CD14-positive monocyte (primary cell): ENCODE measurements at regions not wholly inside any gene's neighbourhood (a gene's known extent, or its start where the extent isn't known, plus 50 kb on each side); places are given as distances from the start of the nearest gene placed in this dataset.

Source experiments
- DNase-seq, 3 donors: peaks; one replicate each; pipeline ENCODE4 v3.0.0-alpha.2; 2011 to 2022
- H2AFZ ChIP-seq: 2 replicates; pipeline ENCODE4 v1.6.0; 2012; ENCODE audit warnings: mild to moderate bottlenecking, low read depth, low read length, inconsistent platforms; ENCODE audit not compliant: insufficient read depth, poor library complexity, severe bottlenecking
- H3K27ac ChIP-seq, 2 donors: 1 replicate in 1 of 2; 2 replicates in 1 of 2; pipeline ENCODE4 v1.5.1; 2012 to 2013; ENCODE audit warnings: low read length in 2 of 2, control low read depth in 1 of 2, inconsistent platforms in 1 of 2, low read depth in 1 of 2, mild to moderate bottlenecking in 1 of 2
- H3K27me3 ChIP-seq, 2 donors: one replicate each; pipeline versions ENCODE4 v1.6.0 to v1.6.1; 2011 to 2013; ENCODE audit warnings: low read length in 2 of 2; ENCODE audit not compliant: control insufficient read depth in 2 of 2, insufficient read depth in 2 of 2
- H3K36me3 ChIP-seq, 2 donors: replicated peaks in 1 of 2; 1 replicate in 1 of 2; 2 replicates in 1 of 2; pipeline versions ENCODE4 v1.5.1 to v1.6.1; 2012 to 2013; ENCODE audit warnings: low read length in 2 of 2, control low read depth in 1 of 2, inconsistent platforms in 1 of 2, mild to moderate bottlenecking in 1 of 2; ENCODE audit not compliant: insufficient read depth in 2 of 2, control insufficient read depth in 1 of 2
- H3K4me1 ChIP-seq, 2 donors: 1 replicate in 1 of 2; 2 replicates in 1 of 2; pipeline versions ENCODE4 v1.5.1 to v1.6.1; 2012 to 2013; ENCODE audit warnings: low read length in 2 of 2, control low read depth in 1 of 2, inconsistent platforms in 1 of 2, mild to moderate bottlenecking in 1 of 2, moderate library complexity in 1 of 2; ENCODE audit not compliant: insufficient read depth in 2 of 2, control insufficient read depth in 1 of 2
- H3K4me2 ChIP-seq: replicated peaks from 2 replicates; pipeline ENCODE3; 2012; ENCODE audit warnings: low read length, moderate library complexity, mild to moderate bottlenecking; ENCODE audit not compliant: poor library complexity, severe bottlenecking; ENCODE audit errors: extremely low read depth
- H3K4me3 ChIP-seq, 3 experiments: fragments of 200-600 bp in 1 of 3; sonication (generic) in 1 of 3; replicated peaks in 1 of 3; 1 replicate in 2 of 3; 2 replicates in 1 of 3; pipeline ENCODE4 v1.5.1; 2011 to 2013; ENCODE audit warnings: low read length in 3 of 3, mild to moderate bottlenecking in 3 of 3, control low read depth in 2 of 3, low read depth in 2 of 3, inconsistent platforms in 1 of 3, moderate library complexity in 1 of 3
- H3K79me2 ChIP-seq: 2 replicates; pipeline ENCODE4 v1.6.0; 2012; ENCODE audit warnings: mild to moderate bottlenecking, control low read depth, inconsistent platforms, low read length, moderate library complexity; ENCODE audit not compliant: insufficient read depth
- H3K9ac ChIP-seq: 2 replicates; pipeline ENCODE4 v1.6.0; 2017; ENCODE audit warnings: low read length, mild to moderate bottlenecking; ENCODE audit not compliant: insufficient read depth, poor library complexity, severe bottlenecking
- H3K9me3 ChIP-seq, 2 donors: replicated peaks in 1 of 2; 1 replicate in 1 of 2; 2 replicates in 1 of 2; pipeline versions ENCODE4 v1.5.1 to v1.6.1; 2012 to 2013; ENCODE audit warnings: low read length in 2 of 2, control low read depth in 1 of 2; ENCODE audit not compliant: control insufficient read depth in 1 of 2, insufficient read depth in 1 of 2
- H4K20me1 ChIP-seq: 2 replicates; pipeline ENCODE4 v1.6.0; 2012; ENCODE audit warnings: mild to moderate bottlenecking, low read length, control low read depth, moderate library complexity; ENCODE audit not compliant: insufficient read depth
- H3K27ac Mint-ChIP-seq, 7 donors: one replicate each; pipeline ENCODE4 v1.8.0; 2020; ENCODE audit warnings: mild to moderate bottlenecking in 7 of 7, mixed read lengths in 7 of 7, moderate library complexity in 6 of 7, inconsistent platforms in 2 of 7
- H3K27me3 Mint-ChIP-seq, 3 donors: one replicate each; pipeline ENCODE4 v1.8.0; 2021 to 2022; ENCODE audit warnings: low read depth in 3 of 3, mild to moderate bottlenecking in 3 of 3, mixed read lengths in 3 of 3, moderate library complexity in 3 of 3, inconsistent platforms in 1 of 3
- H3K36me3 Mint-ChIP-seq, 2 donors: one replicate each; pipeline ENCODE4 v1.8.0; 2020; ENCODE audit warnings: mixed read lengths in 2 of 2, inconsistent platforms in 1 of 2, mild to moderate bottlenecking in 1 of 2
- H3K4me1 Mint-ChIP-seq: one replicate; pipeline ENCODE4 v1.8.0; 2020; ENCODE audit warnings: mild to moderate bottlenecking, mixed read lengths
- H3K4me3 Mint-ChIP-seq, 2 donors: one replicate each; pipeline ENCODE4 v1.8.0; 2020; ENCODE audit warnings: mild to moderate bottlenecking in 2 of 2, mixed read lengths in 2 of 2, moderate library complexity in 1 of 2
- H3K9me3 Mint-ChIP-seq, 7 donors: one replicate each; pipeline ENCODE4 v1.8.0; 2020 to 2022; ENCODE audit warnings: mixed read lengths in 7 of 7, mild to moderate bottlenecking in 6 of 7, moderate library complexity in 6 of 7, inconsistent platforms in 2 of 7
- WGBS: methylation state at CpG from one replicate; pipeline ENCODE4 v1.1.5; 2013; ENCODE audit warnings: missing lambda C conversion rate; ENCODE audit not compliant: insufficient coverage; 5-methylcytosine and 5-hydroxymethylcytosine counted together
- intact Hi-C, 2 donors: fragments of 100-400 bp; cut with micrococcal nuclease; formaldehyde crosslinking; loops; one replicate each; pipeline versions ENCODE4 v1.15.0 to v1.15.1; 2023
- TF ChIP-seq, protein P1 (sequence below): fragments of 200-600 bp; IDR thresholded peaks from one replicate; pipeline ENCODE4 v1.8.0; 2022; ENCODE audit warnings: antibody characterized with exemption, mild to moderate bottlenecking

DNA sequence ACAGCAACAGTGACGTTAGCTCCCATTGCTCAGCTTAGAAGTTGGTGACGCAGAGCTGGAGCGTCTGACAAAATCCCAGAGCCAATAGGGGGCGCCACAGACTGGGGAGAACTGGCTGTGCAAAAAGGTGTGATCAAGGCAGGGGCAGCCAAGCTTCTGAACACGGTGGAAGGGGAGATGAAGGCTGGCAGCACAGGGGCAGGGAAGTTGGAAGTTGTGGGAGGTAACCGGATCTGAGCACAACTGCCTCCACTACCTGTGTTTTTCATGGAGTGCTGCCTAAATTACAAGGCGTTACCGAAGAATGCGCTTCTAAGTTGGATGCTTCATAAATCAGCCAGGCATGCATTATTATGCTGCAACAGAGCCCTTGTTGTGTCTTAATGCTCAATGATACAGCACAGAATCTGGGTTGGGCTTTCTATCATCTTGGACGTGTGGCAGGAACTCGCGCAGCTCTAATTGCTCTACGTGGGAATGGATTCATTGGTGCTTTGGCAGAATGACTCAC is 370.0 kb downstream of the SLC4A3 start:
- no peak for DNase-seq
- Histone ChIP-seq H3K4me2 (no peak overlapping the region), H3K9me3 (no peaks in the 10 kb centered on the region), H2AFZ (no peak overlapping the region), H3K79me2 (no peaks in the 10 kb centered on the region), H3K9ac (no peak overlapping the region), H4K20me1 (no peaks in the 10 kb centered on the region), H3K4me1 (no peaks in the 10 kb centered on the region), H3K36me3 (no peaks in the 10 kb centered on the region), H3K4me3 (no peak overlapping the region), H3K27ac (no peak overlapping the region), H3K27me3 (no peaks in the 10 kb centered on the region)
- Mint-ChIP-seq H3K36me3 (no peaks in the 10 kb centered on the region), H3K27me3 (no peaks in the 10 kb centered on the region), H3K27ac (no peak overlapping the region), H3K9me3 (peaks cover 0 to 3% (median 0%) of the 10 kb centered on the region in 7 donors), H3K4me1 (no peaks in the 10 kb centered on the region), H3K4me3 (no peak overlapping the region)
- 78% methylated on average over 12 of the region's 13 CpGs for WGBS
- TF ChIP-seq, protein P1, sequence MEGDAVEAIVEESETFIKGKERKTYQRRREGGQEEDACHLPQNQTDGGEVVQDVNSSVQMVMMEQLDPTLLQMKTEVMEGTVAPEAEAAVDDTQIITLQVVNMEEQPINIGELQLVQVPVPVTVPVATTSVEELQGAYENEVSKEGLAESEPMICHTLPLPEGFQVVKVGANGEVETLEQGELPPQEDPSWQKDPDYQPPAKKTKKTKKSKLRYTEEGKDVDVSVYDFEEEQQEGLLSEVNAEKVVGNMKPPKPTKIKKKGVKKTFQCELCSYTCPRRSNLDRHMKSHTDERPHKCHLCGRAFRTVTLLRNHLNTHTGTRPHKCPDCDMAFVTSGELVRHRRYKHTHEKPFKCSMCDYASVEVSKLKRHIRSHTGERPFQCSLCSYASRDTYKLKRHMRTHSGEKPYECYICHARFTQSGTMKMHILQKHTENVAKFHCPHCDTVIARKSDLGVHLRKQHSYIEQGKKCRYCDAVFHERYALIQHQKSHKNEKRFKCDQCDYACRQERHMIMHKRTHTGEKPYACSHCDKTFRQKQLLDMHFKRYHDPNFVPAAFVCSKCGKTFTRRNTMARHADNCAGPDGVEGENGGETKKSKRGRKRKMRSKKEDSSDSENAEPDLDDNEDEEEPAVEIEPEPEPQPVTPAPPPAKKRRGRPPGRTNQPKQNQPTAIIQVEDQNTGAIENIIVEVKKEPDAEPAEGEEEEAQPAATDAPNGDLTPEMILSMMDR, result no peak
- intact Hi-C loops, result no loop called here

DNA sequence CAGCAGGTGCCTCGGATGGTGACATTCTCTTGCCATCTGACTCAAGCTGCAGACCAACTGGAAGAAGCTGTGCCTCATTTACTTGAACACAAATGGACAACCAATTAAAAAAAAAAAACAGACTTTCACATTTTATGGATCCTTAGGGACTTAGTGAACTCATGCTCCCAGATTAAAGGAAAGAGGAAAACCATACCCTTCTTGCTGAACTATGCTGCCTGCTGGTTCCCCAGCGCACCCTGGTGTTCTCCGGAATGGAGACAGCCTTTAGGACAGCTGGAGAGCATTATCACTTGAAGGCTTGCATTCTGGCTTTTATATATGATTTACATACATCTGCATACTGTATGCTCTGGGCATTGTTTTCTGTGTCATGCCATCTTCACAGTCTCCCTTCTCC is 370.7 kb downstream of the SLC4A3 start:
- TF ChIP-seq, protein P1, result no peak
- no peak overlapping the region for H2AFZ ChIP-seq
- Mint-ChIP-seq H3K27ac (no peak overlapping the region), H3K36me3 (no peaks in the 10 kb centered on the region), H3K4me3 (no peak overlapping the region), H3K4me1 (no peaks in the 10 kb centered on the region), H3K27me3 (no peaks in the 10 kb centered on the region), H3K9me3 (peaks cover 0 to 3% (median 0%) of the 10 kb centered on the region in 7 donors)
- DNase-seq, result no peak
- no peaks in the 10 kb centered on the region for H3K79me2 ChIP-seq
- no peaks in the 10 kb centered on the region for H3K4me1 ChIP-seq
- no peak overlapping the region for H3K4me3 ChIP-seq
- no peaks in the 10 kb centered on the region for H3K27me3 ChIP-seq
- intact Hi-C loops, result no loop called here
- H3K27ac ChIP-seq, result no peak overlapping the region
- no peaks in the 10 kb centered on the region for H3K9me3 ChIP-seq
- H3K36me3 ChIP-seq, result no peaks in the 10 kb centered on the region
- H3K4me2 ChIP-seq, result no peak overlapping the region
- H3K9ac ChIP-seq, result no peak overlapping the region
- 100% methylated on average over 1 of the region's 3 CpGs for WGBS
- H4K20me1 ChIP-seq, result no peaks in the 10 kb centered on the region
